Hepatocyte (in vitro differentiated cells): ENCODE measurements at regions not wholly inside any gene's neighbourhood (a gene's known extent, or its start where the extent isn't known, plus 50 kb on each side); places are given as distances from the start of the nearest gene placed in this dataset.
"Not testable (repeated sequence)": the region's sequence is repeated elsewhere in the genome, so short reads cannot be mapped to it uniquely, and the experiment has no call there.

ENCODE experiments used
- DNase-seq: peaks from one replicate; pipeline ENCODE4 v3.0.0-alpha.2; 2016; ENCODE audit warnings: low spot score
- H2AFZ ChIP-seq: fragments of 200-600 bp; sonication (generic); 2 replicates; pipeline ENCODE4 v1.6.0; 2016; ENCODE audit warnings: antibody characterized with exemption, mild to moderate bottlenecking
- H3K27ac ChIP-seq: fragments of 200-600 bp; sonication (generic); 2 replicates; pipeline ENCODE4 v1.5.1; 2016; ENCODE audit warnings: mild to moderate bottlenecking
- H3K27me3 ChIP-seq: fragments of 200-600 bp; sonication (generic); 2 replicates; pipeline ENCODE4 v1.6.1; 2016
- H3K36me3 ChIP-seq: fragments of 200-600 bp; sonication (generic); replicated peaks from 2 replicates; pipeline ENCODE4 v1.5.1; 2016; ENCODE audit warnings: low read depth; ENCODE audit not compliant: insufficient read depth
- H3K4me1 ChIP-seq: fragments of 200-600 bp; sonication (generic); 2 replicates; pipeline ENCODE4 v1.5.1; 2016; ENCODE audit warnings: mild to moderate bottlenecking, moderate library complexity; ENCODE audit not compliant: insufficient read depth
- H3K4me2 ChIP-seq: fragments of 200-600 bp; sonication (generic); 2 replicates; pipeline ENCODE4 v1.6.0; 2016
- H3K4me3 ChIP-seq: fragments of 200-600 bp; sonication (generic); 2 replicates; pipeline ENCODE4 v1.5.1; 2016; ENCODE audit warnings: mild to moderate bottlenecking
- H3K79me2 ChIP-seq: fragments of 200-600 bp; sonication (generic); 2 replicates; pipeline ENCODE4 v1.6.0; 2017; ENCODE audit warnings: mild to moderate bottlenecking
- H3K9me2 ChIP-seq: fragments of 200-600 bp; sonication (generic); replicated peaks from 2 replicates; pipeline ENCODE4 v1.6.0; 2017; ENCODE audit warnings: mild to moderate bottlenecking; ENCODE audit not compliant: insufficient read depth
- H3K9me3 ChIP-seq: fragments of 200-600 bp; sonication (generic); 2 replicates; pipeline ENCODE4 v1.5.1; 2016; ENCODE audit warnings: low read depth, mild to moderate bottlenecking
- H4K20me1 ChIP-seq: fragments of 200-600 bp; sonication (generic); 2 replicates; pipeline ENCODE4 v1.6.0; 2016; ENCODE audit warnings: mild to moderate bottlenecking; ENCODE audit not compliant: insufficient read depth, poor library complexity, severe bottlenecking
- CTCF ChIP-seq: fragments of 200-600 bp; sonication (generic); IDR thresholded peaks from 2 replicates; pipeline ENCODE4 v1.5.1; 2016; ENCODE audit warnings: antibody characterized with exemption, mild to moderate bottlenecking; ENCODE audit not compliant: poor library complexity
- EZH2 ChIP-seq: fragments of 200-600 bp; sonication (generic); IDR thresholded peaks from 2 replicates; pipeline ENCODE4 v1.6.1; 2016; ENCODE audit warnings: antibody characterized with exemption, mild to moderate bottlenecking, borderline replicate concordance
- EZH2phosphoT487 ChIP-seq: fragments of 200-600 bp; sonication (generic); IDR thresholded peaks from one replicate; pipeline ENCODE4 v1.6.1; 2018; ENCODE audit warnings: antibody characterized with exemption, mild to moderate bottlenecking, low read depth, moderate library complexity; ENCODE audit not compliant: unreplicated experiment, severe bottlenecking
- WGBS: methylation state at CpG from one replicate; pipeline ENCODE4 v1.1.6; 2016; ENCODE audit warnings: low lambda C conversion rate; ENCODE audit errors: missing lambda C conversion rate; 5-methylcytosine and 5-hydroxymethylcytosine counted together

- no peak overlapping the region for H2AFZ ChIP-seq
- no peaks in the 10 kb centered on the region for H4K20me1 ChIP-seq
- no peaks in the 10 kb centered on the region for H3K79me2 ChIP-seq
- H3K27me3 ChIP-seq, result no peaks in the 10 kb centered on the region
- no peaks in the 10 kb centered on the region for H3K36me3 ChIP-seq
- H3K4me3 ChIP-seq, result no peak overlapping the region
- DNase-seq, result no peak
- TF ChIP-seq CTCF (no peak), EZH2 (no peak), EZH2phosphoT487 (no peak)
- no peak overlapping the region for H3K27ac ChIP-seq
- H3K4me2 ChIP-seq, result no peak overlapping the region
- no peaks in the 10 kb centered on the region for H3K4me1 ChIP-seq
- 94% methylated on average over 2 of the region's 2 CpGs for WGBS
- H3K9me3 ChIP-seq, result no peaks in the 10 kb centered on the region
- H3K9me2 ChIP-seq, result no peaks in the 10 kb centered on the region
Observed at GRCh38 chr1:232351335-232351734, 278.6 kb downstream of the SIPA1L2 start.

GRCh38 chr1:232346844-232347243 lies 283.1 kb downstream of the SIPA1L2 start:
- Histone ChIP-seq H3K9me3 (no peaks in the 10 kb centered on the region), H4K20me1 (no peaks in the 10 kb centered on the region), H3K9me2 (no peaks in the 10 kb centered on the region), H3K4me2 (no peak overlapping the region), H3K4me1 (no peaks in the 10 kb centered on the region), H3K4me3 (no peak overlapping the region), H2AFZ (no peak overlapping the region), H3K36me3 (no peaks in the 10 kb centered on the region), H3K27me3 (no peaks in the 10 kb centered on the region), H3K27ac (no peak overlapping the region), H3K79me2 (no peaks in the 10 kb centered on the region)
- WGBS, result 94% methylated on average over 1 of the region's 1 CpG
- no peak for TF ChIP-seq CTCF
- no peak for TF ChIP-seq EZH2
- TF ChIP-seq EZH2phosphoT487, result no peak
- DNase-seq, result no peak

- Histone ChIP-seq H3K4me3 (no peak overlapping the region), H2AFZ (no peak overlapping the region), H3K9me2 (no peaks in the 10 kb centered on the region), H3K36me3 (no peaks in the 10 kb centered on the region), H3K79me2 (no peaks in the 10 kb centered on the region), H3K4me1 (no peaks in the 10 kb centered on the region), H3K27me3 (no peaks in the 10 kb centered on the region), H3K27ac (no peak overlapping the region), H3K4me2 (no peak overlapping the region), H4K20me1 (no peaks in the 10 kb centered on the region), H3K9me3 (no peaks in the 10 kb centered on the region)
- DNase-seq, result no peak
- TF ChIP-seq CTCF (no peak), EZH2phosphoT487 (no peak)
- WGBS, result 78% methylated on average over 4 of the region's 4 CpGs
Observed at GRCh38 chr1:232344791-232345399, 285.0 kb downstream of the SIPA1L2 start.

- H3K4me1 ChIP-seq, H3K9me3 ChIP-seq, H3K79me2 ChIP-seq, H3K9me2 ChIP-seq, H3K4me2 ChIP-seq, H3K4me3 ChIP-seq, H3K36me3 ChIP-seq, DNase-seq, H3K27me3 ChIP-seq, H4K20me1 ChIP-seq, H2AFZ ChIP-seq, H3K27ac ChIP-seq: not testable (repeated sequence)
- 100% methylated on average over 2 of the region's 3 CpGs for WGBS
Observed at GRCh38 chr1:232344186-232344585, 285.7 kb downstream of the SIPA1L2 start.
